ENCODE measurements at regions not wholly inside any gene's neighbourhood (a gene's known extent, or its start where the extent isn't known, plus 50 kb on each side); places are given as distances from the start of the nearest gene placed in this dataset.
A peak's percentile ranks its signal among the peaks of the same experiment; 100 is the strongest.

DNA sequence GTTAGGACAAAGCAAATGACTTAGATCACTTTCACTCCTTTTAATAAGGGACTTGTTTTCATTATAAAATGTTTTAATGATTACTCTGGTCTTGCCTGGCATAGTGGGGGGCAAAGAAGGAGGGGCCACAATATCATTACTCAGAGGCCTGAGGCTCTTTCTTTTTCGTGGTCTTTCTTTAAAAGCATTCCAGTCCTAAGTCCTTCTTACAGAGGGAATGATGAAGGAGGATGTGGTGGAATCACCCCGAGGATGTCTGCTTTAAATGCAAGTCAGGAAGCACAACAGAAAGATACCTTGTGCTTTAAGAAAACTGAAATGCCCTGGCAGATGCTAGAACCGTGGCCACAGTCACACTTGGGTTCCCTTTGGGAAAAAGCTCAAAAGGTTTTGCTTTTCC, 379.1 kb downstream of the INHBA start:
- H3K4me3 ChIP-seq, result no peak overlapping the region
- no peak overlapping the region for H3K27ac ChIP-seq

DNA sequence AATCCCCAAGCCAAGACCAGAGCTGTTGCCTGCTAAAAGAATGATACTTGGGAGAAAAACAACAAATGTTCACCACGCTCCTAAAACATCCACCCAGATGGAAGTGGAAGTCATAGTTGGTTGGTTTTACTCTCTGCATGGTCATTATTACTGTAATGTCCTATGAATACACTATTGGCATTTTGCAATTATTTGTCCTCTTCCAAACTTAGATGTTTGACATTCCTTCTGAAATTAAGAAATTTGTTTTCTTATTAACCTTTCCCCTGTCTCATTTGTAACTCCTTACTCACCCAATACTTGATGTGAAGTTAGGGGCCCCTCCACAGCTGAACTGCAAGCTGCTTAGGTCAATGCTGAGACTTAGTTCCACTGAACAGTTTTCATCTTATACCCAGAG, 383.3 kb downstream of the INHBA start:
- Histone ChIP-seq H3K27ac (no peak overlapping the region), H3K4me3 (no peak overlapping the region)

DNA sequence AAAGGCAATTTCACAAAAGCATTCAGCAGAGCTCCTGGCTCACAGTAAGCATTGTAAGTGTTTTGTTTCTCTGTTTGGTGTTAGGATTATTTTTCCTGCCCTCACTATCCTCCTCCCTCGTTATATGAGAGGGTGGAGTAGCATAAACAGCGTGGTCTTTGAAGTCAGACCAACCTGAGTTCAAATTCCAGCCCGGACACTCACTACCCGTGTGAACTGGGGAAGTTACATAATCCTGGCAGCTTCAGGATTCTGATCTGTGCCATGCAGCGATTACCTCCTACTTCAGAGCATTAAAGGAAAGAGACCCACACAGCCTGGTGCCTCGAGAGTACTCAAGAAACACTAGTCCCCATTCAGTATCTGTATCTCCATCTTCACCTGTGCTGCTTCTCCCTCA, 386.5 kb downstream of the INHBA start:
- Histone ChIP-seq H3K4me3 (no peak overlapping the region), H3K27ac (no peak overlapping the region)

DNA sequence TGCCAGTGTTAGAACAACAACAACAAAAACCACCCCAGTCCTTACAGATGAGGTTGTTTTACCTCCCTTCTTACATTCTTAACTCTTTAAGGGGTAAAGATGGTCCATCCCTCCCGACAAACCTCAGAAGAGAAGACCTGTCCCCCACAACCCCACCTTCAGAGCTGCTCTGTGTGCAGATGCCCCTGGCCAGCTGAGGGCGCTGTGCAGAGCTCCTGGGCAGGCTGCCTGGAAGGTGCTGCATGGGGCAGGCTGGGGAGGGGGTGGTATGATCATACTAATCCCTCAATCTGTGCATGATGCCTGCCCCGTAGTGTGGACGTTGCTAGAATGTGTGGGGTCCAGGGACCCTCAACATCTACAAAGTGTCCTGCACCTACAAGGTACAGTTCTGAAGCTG, 387.1 kb downstream of the INHBA start:
- Histone ChIP-seq H3K4me3 (no peak overlapping the region), H3K27ac (no peak overlapping the region)

DNA sequence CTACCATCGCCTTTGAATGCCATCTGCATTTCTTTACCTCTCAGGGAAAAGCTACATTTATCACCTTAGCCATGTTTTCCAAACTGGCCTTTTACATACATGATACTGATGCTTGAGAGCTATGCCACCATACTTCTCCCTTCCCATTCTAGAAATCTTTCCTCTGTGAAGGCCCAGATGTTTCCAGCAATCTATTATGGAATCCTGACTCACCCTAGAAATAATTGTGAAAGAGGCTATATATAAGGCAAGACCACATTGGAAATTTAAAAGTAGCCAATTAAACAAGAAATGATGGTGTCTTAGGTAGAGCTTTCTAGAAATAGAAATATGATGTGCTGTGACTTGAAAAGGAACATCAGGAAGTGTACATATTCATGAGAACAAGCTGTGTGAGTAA, 389.7 kb downstream of the INHBA start:
- Histone ChIP-seq H3K4me3 (no peak overlapping the region), H3K27ac (no peak overlapping the region)

DNA sequence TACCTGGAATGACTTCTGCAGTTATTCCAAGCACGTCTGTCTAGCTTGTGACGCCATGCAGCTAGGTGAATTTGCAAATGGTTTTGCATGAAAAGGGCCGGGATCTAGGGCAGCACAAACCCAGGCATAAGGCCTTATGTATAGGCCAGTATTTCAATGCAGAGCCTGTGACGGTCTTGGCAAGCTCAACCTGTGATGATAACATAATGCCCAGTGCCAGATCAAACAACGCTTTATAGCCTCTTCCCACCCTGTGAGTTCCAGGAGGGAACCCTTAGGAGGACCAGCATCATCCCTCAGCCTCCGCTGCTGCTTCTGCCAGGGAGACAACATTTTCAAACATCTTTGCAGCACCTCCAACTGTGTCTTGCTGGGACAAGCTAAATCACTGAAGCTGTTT, 390.7 kb downstream of the INHBA start:
- Histone ChIP-seq H3K27ac (no peak overlapping the region), H3K4me3 (no peak overlapping the region)

DNA sequence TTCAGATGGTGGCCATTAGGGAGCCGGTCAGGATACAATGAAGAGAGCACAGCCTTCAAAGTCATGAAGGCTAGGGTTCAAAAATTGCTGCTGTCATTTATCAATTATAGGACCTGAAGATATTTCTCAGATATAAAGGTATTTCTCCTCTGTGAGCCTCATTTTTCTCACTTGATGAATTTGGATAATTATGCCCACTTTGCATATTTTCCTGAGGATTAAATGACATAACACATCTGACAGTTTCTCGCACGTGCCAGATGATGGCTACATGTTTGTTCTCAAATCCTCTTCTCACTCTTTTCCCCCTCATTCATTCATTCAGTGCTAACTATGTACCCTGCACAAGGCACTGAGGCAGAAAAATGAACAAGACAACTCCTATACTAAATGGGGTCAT, 391.6 kb downstream of the INHBA start:
- H3K27ac ChIP-seq, result no peak overlapping the region
- H3K4me3 ChIP-seq, result no peak overlapping the region

DNA sequence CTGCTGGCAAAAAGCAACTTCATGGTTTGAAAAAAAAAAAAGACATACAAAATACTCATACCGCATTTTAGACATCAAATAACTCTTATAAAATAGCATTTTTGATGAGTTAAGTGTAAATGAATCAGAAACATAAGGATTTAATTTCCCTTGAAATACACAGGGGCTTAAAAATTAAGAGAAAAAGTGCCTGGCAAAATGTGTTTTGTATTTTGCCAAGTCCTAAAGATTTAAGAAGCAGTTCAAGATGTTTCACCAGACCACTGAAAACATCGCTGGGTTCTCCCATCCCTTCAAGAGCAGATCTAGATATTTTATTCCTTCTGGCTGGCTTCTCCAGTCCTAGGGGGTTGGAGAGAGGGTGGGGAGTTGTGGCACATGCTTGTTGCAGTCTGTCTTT, 396.4 kb downstream of the INHBA start:
- H3K27ac ChIP-seq, result peak overlapping the region in 1 of 21 experiments; percentile 8
- no peak overlapping the region for H3K4me3 ChIP-seq

DNA sequence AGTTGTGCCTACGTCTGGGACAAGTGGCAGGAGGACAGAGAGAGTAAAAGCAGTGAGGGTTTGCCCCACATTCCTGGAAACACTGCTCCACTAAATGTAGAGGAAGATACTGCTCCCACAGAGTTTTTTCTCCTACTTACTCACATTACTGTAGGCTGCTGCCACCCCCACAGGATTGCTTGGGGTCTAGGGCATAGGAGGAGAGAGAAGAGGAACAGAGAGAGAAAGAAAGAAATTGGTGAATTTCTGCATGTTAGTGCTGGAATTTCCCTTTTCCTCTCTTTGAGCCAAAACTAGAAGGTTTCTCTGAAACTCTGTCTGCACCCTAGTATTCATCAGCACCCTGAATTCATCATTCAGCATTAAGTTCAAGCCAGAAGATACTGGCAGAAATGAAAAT, 397.9 kb downstream of the INHBA start:
- Histone ChIP-seq H3K4me3 (no peak overlapping the region), H3K27ac (peak overlapping the region in 1 of 21 experiments; percentile 7)

DNA sequence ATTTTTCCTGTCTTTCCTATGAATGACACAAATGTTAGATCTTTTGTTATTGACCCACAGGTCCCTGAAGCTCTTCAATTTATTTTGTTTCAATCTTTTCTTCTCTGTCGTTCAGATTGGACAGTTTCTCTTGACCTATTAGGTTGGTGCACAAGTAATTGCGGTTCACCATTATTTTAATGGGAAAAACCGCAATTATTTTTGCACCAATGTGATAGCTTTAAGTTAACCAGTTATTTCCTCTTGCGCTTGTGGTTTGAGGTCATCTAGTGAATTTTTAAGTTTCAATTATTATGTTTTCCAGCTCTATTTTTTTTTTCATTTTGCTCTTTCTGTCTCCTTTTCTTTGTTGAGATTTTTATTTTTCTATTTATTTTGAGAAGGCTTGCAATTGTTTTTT, 399.2 kb downstream of the INHBA start:
- Histone ChIP-seq H3K27ac (no peak overlapping the region), H3K4me3 (no peak overlapping the region)

DNA sequence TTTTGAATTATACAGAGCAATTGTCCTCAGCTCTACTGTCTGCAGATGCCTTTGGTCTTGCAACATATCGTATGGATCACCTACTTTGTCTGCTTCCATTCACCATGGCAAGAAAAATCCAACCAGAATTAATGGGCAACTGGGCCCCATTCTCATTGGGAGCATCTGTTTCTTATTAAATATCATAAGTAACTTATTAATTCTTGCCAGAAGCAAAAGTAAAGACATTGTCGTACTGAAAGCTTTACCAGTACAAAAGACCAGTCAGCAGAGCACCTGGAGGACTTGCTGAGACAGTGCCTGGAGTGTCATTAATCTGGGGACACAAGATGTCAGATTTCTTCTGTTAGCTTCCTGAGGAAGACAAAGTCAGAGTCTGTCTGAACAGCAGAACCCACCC, 404.5 kb downstream of the INHBA start:
- Histone ChIP-seq H3K27ac (no peak overlapping the region), H3K4me3 (no peak overlapping the region)

DNA sequence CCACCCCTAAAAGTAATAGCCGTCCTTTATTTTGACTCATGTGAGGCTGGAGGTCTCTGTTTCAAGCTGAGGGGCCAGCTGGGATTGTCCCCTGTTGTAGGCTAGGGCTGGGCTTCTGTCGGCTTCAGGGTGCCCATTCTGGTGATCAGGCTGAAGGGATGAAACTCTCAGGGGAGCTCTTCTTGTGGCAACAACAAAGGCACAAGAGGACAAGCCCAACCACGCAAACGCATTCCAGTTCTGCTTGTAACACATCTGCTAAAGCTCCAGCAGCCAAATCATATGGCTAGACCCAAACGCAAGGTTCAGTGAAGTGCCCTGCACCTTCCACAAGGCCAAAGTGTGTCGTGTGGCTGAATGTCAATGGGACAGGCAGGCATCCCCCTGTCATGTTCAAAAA, 405.7 kb downstream of the INHBA start:
- H3K4me3 ChIP-seq, result no peak overlapping the region
- H3K27ac ChIP-seq, result no peak overlapping the region

DNA sequence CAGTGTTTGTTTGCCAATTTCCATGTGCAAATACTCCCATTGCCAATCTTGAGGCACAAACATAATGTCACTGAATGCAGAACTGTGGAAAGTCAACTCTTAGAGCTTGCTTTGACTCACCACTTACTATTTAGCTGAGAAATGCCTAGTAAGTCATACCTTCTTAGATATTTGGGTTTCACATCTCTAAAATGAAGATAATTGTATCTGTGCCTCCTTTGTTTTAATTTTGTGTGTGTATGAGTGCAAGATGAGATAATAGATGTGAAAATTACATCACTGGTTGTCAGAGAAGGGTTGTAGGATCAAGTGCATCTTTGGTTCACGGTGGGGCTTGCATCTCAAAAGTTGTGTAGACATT, 407.5 kb downstream of the INHBA start:
- no peak overlapping the region for H3K27ac ChIP-seq
- no peak overlapping the region for H3K4me3 ChIP-seq

DNA sequence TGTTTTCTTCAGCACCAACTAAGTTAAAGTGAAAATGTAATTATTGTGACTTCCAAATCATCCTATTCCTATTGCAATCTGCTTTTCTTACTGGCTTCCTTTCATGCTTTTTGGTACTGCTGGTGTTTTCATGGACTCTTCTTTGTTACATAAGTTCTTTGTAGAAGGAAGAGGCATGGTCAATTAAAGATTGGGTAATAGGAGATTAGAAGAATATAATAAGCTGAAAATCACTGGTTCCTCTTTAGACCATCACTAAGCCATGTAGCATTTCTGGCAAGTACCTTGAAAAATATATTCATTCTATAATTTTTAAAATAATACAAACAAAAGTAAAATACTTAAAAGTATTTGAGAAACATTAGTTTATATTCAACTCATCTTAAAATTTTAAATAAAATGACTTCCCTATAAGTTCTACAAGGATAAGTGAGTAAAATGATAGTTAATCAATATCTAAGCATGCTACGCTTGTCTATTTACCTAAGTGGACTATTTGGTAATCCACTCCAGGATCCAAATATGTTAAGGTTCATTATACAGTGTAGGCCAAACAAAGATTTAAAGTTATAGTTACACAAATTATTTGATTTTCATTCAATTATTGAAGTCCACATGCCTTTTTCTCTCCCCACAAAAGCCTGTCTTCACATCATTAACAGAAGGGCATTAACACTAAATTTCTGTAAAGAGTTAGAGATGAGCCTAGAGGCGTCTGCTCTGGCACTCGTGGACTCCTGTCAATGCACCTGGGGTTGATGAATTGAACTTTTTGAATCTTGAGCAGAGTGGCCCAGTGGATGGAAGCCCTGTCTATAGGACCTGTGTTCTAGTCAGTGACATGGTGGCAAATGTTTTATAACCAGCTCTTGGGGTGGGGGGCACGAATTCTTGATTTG, 408.1 kb downstream of the INHBA start:
- H3K4me3 ChIP-seq, result no peak overlapping the region

DNA sequence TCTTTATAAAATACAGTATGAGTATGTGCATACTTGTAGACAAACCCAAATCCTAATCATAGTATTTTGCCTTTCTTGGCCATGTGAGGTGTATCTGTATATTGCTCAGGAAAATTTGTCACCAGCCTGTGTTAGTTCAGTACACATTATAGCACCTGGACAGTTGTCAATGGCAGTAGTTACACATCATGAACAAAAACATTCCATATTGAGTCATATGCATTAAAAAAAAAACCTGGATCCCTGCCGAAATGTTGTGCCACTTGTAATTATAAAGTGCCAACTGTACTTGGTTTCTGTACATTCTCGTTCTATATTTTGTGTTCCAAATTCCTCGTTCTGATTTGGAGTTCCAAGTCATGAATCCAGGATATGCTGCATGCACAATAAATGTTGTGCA, 410.4 kb downstream of the INHBA start:
- Histone ChIP-seq H3K27ac (no peak overlapping the region), H3K4me3 (no peak overlapping the region)

More for the DNA sequence above, 408.1 kb downstream of the INHBA start:
- H3K27ac ChIP-seq, result no peak overlapping the region

DNA sequence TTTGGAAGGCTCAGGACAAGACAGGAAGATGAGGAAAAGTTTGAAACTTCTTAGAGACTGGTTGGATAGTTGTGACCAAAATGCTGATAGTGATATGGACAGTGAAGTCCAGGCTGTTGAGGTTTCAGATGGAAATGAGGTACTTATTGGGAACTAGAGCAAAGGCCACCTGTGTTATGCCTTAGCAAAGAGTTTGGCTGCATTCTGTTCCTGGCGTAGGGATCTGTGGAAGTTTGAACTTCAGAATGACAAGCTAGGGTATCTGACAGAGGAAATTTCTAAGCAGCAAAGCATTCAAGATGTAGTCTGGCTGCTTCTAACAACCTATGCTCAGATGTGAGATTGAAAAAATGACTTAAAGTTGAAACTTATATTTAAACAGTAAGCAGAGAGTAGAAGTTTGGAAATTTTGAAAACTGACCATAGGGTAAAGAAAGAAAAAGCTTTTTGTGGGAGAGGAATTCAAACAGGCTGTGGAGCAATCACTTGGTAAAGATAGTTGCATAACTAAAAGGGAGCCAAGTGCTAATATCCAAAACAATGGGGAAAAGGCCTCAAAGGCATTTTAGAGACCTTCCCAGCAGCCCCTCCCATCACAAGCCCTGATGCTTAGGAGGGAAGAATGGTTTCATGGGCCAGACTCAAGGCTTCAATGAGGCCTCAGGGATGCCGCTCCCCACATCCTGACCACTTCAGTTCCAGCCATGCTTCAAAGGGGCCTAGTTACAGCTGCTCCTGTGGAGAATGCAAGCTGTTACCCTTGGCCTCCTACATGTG, 415.1 kb downstream of the INHBA start:
- Histone ChIP-seq H3K4me3 (no peak overlapping the region), H3K27ac (no peak overlapping the region)

DNA sequence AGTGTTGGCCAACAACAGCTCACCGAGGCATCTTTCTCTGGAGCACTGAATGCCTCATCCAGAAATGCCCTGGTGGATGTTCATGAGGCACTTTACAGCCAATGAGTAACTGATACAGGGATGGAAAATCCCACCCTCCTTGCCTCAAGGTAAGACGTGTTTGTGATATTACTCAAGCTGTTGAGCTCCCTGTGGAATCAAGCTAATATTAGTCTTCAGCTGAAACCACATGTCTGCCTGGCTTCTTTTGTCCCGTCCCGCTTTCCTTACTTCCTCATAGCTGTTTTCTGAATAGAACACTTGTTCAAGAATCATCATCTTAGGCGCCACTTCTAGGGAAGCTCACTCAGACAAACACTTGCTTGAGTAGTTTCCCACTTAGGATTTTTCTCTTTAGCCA, 422.4 kb downstream of the INHBA start:
- no peak overlapping the region for H3K27ac ChIP-seq
- no peak overlapping the region for H3K4me3 ChIP-seq

DNA sequence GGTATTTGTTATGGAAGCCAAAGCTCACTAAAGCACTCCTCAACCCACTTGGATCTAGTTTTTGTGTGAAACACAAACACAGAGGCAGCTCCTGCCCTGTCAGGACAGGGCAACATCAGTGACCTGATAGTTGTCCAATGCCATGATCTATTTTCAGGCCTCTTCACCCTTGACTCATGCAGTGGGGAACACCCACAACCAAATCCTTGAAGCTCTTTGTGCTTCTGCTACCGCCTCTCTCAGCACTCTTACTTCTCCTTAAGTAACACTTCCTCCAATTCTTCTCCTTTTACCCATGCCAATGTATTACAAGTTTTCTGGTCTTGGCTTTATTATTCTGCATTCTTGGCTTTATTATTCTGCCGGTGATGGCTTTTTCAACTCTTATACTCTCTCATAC, 425.3 kb downstream of the INHBA start:
- no peak overlapping the region for H3K4me3 ChIP-seq
- no peak overlapping the region for H3K27ac ChIP-seq

DNA sequence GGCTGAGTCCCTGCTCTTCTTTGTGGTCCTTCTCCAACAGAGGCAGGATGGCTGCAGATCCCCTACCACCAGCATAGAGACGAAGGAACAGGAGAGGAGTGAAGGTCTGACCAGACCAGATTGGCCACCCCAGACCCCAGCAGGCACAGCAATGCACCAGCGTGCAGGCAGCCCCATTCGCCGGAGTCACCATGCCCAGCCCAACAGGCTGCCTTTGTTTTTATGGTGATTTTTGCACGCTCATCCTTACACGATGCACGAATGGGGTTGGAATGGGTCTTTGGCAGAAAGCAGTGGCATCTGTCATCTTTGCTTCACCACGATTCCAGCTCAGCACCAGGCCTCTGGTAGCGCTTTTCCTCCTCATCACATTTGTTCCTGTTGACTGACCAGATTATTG, 427.6 kb downstream of the INHBA start:
- Histone ChIP-seq H3K27ac (no peak overlapping the region), H3K4me3 (no peak overlapping the region)

DNA sequence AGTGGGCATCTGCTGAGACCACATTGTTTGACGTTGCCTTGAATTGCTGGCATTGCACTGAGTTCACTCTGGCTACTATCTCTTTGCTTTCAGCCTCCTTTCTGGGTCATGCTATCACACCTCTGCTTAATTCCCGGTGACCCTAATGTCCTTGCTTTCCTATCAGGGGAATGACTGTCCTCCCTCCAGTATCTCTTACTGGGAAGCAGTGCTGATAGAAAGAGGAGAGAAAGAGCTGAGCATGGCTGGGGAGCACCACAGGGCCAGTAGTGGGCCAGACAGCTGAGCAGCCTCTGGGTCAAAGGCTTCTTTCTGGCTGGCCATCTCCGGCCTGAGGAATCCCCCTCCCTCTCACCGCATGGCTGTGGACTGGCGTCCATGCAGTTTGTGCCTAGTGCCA, 428.7 kb downstream of the INHBA start:
- Histone ChIP-seq H3K4me3 (no peak overlapping the region), H3K27ac (no peak overlapping the region)

DNA sequence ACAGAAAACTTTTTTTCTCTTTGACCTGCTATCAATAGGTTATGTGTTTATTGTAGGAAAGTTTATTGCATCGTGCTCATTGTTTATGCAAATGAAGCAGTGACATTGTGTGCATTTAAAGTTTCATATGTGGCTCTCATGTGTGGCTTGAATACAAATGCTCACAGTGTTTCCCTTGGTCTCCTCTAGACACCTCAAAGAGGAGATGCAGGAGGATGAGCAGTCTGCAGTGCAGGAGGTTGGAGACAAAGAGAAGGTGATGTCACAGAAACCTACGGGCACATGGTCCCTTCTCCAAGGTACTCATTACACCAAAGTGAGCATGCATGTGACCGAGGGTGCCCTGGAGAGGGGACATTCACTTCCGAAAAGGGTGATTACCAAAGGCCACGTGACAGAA, 430.2 kb downstream of the INHBA start:
- Histone ChIP-seq H3K4me3 (no peak overlapping the region), H3K27ac (no peak overlapping the region)
